DLD1 (cell line): ENCODE measurements at regions not wholly inside any gene's neighbourhood (a gene's known extent, or its start where the extent isn't known, plus 50 kb on each side); places are given as distances from the start of the nearest gene placed in this dataset.
"Not testable (repeated sequence)": the region's sequence is repeated elsewhere in the genome, so short reads cannot be mapped to it uniquely, and the experiment has no call there.

Experiments
- in situ Hi-C: cut with HindIII; loops from 2 replicates; pipeline ENCODE4 v1.10.0; 2017; ENCODE audit warnings: low sequenced_read_pairs

DNA sequence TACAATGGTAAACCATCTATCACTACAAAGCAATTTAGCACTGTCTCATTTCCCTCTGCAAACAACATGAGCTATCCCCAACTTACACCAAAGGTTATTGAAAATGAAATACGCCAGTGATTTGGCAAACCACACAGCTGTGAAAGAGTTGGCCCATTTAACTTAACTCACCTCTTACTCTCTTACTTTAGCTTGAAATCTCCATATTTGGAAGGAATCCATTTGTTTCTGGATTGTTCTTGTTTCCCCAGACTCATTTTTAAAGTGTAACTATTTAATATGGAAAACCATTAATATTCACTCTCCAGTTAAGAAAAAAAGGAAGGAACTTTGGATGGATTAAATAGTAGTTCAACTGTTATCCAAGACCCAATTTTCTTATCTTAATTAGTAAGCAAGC, 93.7 kb upstream of the TRIB2 start:
- in situ Hi-C loops = no loop called here

DNA sequence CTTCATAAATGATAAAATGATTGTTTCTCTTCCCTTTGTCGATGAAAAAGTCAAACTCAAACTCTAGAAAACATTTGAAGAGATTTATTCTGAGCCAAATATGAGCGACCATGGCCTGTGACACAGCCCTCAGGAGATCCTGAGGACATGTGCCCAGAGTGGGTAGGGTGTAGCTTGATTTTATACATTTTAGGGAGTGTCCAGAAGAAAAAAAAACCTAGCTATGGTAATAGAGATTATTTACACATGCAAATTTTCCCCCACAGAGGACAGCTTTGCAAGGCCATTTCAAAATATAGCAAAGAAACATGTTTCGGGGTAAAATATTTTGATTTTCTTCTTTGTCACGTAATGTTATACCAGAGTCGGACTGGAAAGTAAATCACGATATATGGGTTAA, 92.4 kb upstream of the TRIB2 start:
- in situ Hi-C loops = no loop called here

DNA sequence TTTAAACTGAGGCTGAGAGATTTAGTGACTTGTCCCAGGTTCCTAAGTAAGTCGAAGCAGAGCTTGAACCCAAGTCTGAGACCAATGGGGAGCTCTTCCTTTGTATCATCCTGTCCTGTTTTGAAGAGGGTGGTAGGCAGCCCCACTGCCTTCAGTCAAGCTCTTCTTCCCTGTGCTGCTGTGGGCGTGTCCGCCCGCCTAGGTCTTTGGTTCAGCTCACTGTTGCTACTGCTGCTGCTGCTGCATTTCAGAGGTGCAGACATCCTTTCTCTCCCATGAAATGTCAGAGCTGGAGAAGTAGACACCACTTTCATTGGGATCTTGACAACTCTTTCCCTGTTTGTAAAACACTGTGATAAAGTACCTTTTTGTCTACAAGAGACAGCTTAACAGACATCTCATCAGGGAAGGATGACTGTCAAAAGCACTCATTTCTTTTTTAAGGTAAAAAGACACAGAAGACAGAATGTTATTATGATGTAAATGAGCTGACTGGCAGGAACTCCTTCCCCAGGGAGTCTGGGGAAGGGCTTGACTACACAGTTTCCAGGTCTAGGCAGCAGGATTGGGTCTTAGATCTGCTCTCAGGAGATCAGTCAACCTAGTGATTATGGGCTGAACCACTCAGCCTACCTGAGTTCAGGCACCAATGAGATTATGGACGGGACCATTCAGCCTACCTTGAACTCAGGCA, 91.7 kb upstream of the TRIB2 start:
- in situ Hi-C loops = no loop called here

DNA sequence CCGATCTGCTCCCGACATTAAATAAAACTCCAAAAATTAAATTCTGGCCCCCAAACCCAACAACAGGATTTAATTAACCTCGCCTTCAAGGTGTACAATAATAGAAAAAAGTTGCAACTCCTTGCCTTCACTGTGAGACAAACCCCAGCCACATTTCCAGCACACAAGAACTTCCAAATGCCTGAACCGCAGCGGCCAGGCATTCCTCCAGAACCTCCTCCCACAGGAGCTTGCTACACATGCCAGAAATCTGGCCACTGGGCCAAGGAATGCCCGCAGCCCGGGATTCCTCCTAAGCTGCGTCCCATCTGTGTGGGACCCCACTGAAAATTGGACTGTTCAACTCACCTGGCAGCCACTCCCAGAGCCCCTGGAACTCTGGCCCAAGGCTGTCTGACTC, 88.2 kb upstream of the TRIB2 start:
- in situ Hi-C loops = not testable (repeated sequence)

DNA sequence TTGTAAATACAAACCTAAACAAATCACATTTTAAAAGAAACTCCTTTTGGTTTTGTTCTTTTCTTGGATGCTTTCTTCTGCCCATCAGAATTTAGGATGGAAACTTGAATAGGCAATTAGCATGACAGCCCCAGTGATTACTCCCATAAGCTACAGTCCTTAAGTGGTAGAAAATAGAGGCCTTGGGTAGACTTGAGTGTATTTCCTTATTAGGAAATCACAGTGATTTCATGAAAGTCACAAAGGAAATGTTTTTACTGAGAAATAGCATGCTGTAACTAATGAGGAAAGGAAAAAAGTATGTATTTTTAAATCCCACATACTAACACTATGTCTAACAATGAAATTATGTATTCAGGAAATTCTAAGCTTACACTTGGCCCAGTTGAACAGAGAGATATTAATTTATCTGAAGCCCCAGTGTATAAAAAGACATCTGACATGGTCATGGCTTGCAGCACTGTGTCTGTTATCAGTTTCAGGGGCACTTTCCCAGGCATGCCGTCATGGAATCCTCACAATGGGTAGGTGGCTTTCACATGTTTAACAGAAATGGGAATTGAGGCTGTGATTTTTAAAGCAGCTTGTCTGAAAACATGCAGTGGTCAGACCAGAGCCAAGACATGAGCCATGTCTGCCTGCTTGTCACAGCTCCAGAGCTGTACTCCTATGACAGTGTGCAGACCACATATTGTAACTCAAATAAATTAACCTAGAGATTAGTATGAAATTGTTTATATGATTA, 79.7 kb upstream of the TRIB2 start:
- in situ Hi-C loops = no loop called here

DNA sequence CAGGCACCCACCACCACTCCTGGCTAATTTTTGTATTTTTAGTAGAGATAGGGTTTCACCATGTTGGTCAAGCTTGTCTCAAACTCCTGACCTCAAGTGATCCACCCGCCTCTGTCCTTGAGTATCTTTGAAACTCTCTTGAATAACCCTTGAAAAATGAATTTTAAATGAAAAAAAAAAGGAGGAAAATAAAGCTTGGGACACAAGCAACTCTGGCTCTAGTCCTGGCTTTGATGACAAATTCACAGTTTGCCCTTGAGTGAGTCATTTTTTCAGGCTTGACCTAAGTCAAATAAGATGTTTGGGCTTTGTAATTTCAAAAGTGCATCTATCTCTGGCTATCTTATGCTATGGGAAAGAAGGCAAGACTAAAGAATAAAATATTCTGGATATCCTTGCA, 79.0 kb upstream of the TRIB2 start:
- in situ Hi-C loops = no loop called here

DNA sequence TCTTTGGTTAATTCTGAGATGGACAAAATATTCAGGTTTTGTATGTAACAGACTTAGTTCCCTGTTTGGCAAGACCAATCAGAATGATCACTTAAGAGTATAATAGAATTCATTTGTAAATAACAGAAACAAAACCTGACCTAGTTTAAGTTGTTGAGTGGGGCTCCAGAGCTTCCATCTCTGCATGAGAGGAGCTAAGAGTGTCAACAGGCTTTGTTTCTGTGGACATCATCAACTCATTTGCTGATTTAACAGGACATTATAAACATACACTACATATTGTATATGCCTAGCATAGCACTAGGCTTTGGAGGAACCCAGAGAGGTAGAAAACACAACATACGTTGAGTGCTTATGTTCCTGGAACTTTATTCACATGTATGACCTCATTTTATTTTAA, 75.3 kb upstream of the TRIB2 start:
- in situ Hi-C loops = no loop called here

DNA sequence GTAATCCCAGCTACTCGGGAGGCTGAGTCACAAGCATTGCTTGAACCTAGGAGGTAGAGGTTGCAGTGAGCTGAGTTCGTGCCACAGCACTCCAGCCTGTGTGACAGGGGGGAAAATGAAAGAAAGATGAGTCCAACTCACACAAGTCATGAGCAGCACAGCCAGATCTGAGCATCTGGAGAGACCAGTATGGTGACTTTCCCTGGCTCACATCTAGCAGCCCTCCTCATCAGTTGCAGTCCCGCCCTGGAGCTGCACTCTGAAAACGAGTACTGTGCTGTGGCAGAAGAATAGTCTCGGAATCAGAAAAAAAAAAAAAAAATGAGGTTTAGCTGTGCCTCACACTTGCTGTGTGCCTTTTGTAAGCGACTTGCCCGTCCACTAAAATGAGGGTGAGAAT, 74.4 kb upstream of the TRIB2 start:
- in situ Hi-C loops = no loop called here

DNA sequence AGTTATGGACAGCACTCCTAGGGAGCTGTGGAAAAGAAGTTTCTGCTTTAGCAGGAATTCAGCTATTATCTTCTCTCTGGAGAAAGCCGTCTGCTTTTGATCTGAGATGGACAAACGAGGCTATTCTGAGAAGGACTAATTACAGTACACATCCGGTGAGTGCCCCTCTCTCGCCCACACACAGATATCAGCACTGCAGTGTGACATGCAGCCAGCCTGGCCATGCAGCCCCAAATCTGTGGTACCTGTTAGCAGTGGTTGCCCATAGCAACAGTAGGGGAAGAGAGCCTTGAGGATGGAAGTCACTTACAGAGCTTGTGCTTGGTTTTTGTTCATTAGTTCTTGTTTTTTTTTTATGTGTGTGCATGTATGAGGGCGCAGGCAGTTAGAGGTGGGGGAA, 73.9 kb upstream of the TRIB2 start:
- in situ Hi-C loops = no loop called here

DNA sequence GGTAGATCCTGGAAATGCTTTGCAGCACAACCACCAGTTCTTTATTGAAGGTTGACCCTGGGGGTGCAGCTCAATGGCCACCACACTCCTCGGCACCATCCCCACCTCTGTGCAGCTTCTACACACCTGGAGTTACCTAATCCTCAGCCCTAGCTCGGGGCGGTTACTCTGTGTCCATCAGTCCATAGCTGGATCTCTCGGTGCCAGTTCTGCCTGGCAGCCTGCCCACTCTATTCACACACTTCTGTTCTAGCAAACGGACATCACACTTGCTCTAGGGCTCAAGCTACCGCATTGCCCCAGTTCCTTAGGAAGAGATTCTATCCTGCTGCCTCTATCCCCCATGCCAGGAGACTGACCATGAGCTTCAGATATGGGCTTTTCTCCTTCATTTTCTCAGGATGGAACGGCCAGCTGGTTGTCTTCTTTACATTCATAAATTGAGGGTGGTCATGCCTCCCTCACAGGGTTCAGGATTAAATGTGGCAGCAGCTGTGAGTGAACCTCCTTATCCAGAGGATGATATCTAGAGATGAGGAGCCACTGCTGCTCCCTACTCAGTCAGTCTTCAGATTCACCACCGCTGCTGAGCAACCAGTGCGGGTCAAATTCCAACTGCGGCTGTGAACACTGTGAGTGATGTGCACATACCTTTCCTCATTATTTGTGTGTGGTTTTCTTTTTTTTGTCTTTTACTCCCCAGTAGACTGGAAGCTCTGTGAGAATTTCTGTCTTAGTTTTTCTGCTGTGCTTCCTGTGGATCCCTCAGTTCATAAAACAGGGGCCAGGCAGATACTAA, 66.9 kb upstream of the TRIB2 start:
- in situ Hi-C loops = no loop called here

DNA sequence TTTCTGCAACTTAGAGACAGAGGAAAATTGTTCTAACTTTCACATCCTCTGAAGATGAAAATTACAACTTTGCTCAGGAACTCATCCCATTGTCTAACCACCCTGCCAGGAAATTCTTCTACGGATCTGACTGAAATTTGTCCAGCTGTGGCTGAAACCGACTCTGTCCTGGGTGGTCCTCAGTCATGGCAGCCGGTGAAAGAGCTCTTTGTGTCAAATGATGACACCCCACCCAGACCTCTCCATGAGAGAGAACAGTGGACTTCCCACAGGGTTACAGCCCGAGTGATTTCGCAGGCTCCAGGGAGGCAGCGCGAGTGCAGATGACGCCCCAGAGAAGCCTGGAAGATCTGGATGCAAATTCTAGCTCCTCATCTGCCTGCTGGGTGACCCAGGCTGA, 65.1 kb upstream of the TRIB2 start:
- in situ Hi-C loops = no loop called here

DNA sequence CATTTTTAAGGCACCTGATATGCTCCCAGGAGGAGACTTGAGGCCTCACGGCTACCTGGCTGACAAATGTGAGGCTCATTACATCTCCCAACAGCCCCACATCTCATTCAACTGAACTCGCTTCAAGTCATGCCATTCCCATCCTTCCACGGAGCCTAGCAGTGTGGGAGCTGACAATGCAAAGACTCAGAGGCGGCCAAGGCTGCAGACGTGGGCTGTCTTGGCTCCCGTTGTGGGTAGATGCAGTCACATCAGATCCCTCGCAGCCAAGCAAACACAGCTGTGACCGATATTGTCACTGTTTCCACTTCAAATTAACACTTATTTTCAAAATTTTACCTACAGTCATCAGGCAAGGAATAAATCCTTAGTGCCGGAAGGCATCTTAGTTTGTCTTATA, 64.0 kb upstream of the TRIB2 start:
- in situ Hi-C loops = no loop called here

DNA sequence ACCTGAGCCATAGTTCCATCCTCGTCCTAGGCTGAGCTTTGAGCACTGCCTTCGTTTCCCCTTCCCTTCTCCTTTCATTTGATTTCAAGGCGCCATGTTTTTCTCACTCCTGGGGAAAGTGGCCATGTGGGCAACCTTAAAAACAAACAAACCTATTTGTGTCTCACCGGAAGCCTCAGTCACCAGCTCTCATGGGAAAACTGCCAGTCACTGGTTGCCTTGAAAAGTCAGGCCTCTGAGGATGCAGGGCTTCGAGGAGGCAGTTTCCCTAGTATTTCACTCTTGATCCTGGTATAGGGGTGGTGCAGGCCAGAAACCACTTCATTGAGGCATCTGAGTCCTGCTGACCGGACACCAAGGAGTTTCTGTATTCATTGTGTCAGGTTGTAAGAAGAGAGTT, 59.2 kb upstream of the TRIB2 start:
- in situ Hi-C loops = no loop called here

DNA sequence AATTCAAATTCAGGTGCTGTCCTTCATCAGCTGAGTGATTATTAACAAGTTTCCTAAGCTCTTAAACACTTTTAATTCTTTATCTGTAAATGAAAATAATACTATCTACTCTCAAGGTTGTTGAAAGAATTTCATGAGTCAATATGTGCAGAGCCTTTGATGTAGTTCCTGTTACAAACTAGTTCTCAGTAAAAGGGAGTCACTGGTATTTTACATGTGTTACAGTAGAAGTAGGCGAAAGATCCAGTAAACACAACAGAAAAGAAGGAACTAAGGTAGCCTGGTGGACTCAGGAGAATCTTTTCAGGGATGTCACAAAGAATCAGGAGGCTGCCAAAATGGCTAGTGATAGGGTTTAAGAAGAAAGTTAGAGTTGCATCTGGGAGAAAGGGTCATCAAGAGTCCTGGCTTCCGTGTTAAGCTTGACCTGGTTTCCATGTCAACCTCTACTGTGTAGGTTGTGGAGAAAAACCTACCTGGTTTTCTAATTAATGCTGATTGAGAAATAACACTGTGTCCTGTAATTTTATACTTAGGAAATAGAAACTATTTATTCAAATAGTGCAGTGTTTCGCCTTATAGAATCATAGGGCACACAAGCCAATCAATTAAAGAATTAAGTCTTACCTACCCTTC, 58.3 kb upstream of the TRIB2 start:
- in situ Hi-C loops = no loop called here

DNA sequence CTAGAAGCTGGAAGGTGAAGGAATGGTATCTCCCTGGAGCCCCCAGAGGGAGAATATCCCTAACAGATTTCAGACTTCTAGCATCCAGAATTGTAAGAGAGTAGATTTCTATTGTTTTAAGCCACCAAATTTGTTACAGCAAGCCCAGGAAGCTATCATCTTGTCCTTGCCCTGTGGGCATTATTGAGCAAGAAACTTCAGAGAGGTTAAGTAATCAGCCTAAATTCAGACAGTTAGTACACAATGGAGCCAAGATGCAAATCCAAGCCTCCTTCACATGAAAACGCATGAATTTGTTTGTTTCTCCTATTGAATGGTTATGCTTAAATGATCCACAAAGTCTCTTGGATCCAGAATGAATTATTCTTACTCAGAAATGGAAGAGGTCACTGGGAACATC, 55.2 kb upstream of the TRIB2 start:
- in situ Hi-C loops = no loop called here

DNA sequence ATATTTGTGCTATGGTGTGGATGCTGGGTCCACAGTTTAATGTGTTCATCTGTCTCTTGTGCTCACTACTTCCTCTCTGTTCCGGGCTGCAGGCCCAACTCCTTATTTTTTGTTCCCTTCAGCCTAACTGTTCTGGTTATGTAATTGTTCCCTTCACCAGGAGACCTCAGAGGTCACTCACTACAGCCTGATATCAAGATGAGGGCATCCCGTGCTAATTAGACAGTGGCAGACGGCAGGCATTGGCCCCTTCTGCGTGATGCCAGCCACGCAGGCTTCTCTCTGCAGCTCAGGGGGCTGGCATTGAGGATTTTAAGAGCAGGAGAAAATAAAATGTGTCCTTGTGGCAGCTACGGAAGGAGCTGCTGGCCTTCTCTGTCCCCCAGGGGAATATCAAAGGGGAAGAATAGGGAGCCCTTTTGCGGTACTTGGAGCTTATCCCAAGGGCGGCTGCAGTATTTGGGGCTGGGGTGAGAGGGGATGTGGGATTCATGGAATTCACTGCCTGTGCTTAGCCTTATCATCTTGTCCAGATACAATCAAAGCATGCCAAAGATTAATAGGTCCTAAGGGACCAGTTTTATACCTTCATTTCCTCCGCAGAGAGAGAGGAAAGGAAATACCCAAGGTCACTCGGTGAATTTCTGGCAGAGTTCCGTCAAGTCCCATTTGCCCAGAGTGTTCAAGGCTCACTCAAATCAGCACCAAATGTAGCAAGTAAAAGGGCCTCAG, 53.3 kb upstream of the TRIB2 start:
- in situ Hi-C loops = no loop called here

DNA sequence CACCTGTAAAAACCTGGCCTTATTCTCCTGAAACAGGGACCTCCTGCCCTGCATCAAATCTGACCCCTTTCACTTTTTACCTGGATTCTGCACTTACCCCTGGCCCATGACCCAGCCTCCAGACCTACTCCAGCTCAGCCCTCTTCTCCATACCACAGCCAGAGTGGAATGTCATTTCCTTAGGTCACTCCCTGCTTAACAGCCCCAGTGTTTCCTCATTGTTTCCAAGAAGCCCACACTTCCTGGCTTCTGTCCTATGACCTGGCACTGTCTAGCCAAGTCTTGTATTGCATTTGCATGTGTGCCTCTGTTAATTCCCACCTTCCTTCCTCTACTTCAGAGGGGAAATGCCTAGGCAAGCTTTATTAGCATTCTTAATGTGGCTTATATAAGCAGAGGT, 51.4 kb upstream of the TRIB2 start:
- in situ Hi-C loops = no loop called here

DNA sequence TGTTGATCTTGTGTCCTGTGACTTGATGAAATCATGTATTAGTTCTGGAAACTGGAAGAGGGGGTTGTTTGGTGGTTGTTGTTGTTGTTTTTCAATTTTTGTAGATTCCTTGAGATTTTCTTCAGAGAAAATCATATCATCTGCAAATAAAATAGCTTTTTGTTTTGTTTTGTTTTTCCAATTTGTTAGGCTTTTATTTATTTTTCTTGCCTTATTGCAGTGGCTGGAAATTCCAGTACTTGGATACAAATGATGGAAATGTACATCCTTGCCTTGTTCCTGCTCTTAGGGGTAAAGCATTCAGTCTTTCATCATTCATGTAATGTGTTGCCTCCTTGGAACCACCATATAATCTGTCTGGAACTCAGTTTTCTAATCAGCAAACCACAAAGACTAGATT, 50.3 kb upstream of the TRIB2 start:
- in situ Hi-C loops = no loop called here
